Smooth muscle cell (in vitro differentiated cells): ENCODE measurements at regions not wholly inside any gene's neighbourhood (a gene's known extent, or its start where the extent isn't known, plus 50 kb on each side); places are given as distances from the start of the nearest gene placed in this dataset.

Experiments used
- DNase-seq: peaks from one replicate; lab custom pipeline; 2025; ENCODE audit not compliant: unreplicated experiment; lab: John Stamatoyannopoulos, UW
- H2AFZ ChIP-seq: fragments of 200-600 bp; sonication (generic); 2 replicates; pipeline ENCODE4 v1.6.0; 2016; ENCODE audit warnings: antibody characterized with exemption, low read depth, mild to moderate bottlenecking
- H3F3A ChIP-seq: fragments of 200-600 bp; sonication (generic); 2 replicates; pipeline ENCODE4 v1.6.0; 2017; ENCODE audit warnings: antibody characterized with exemption, low read depth
- H3K27ac ChIP-seq: fragments of 200-600 bp; sonication (generic); 2 replicates; pipeline ENCODE4 v1.5.1; 2016; ENCODE audit warnings: low read depth, mild to moderate bottlenecking
- H3K27me3 ChIP-seq: fragments of 200-600 bp; sonication (generic); 2 replicates; pipeline ENCODE4 v1.6.1; 2016; ENCODE audit warnings: low read depth, mild to moderate bottlenecking
- H3K36me3 ChIP-seq: fragments of 200-600 bp; sonication (generic); 2 replicates; pipeline ENCODE4 v1.5.1; 2016; ENCODE audit warnings: low read depth
- H3K4me1 ChIP-seq: fragments of 200-600 bp; sonication (generic); 2 replicates; pipeline ENCODE4 v1.5.1; 2016; ENCODE audit warnings: low read depth
- H3K4me2 ChIP-seq: fragments of 200-600 bp; sonication (generic); 2 replicates; pipeline ENCODE4 v1.6.0; 2016; ENCODE audit warnings: mild to moderate bottlenecking
- H3K4me3 ChIP-seq: fragments of 200-600 bp; sonication (generic); 2 replicates; pipeline ENCODE4 v1.5.1; 2016; ENCODE audit warnings: mild to moderate bottlenecking
- H3K79me2 ChIP-seq: fragments of 200-600 bp; sonication (generic); 2 replicates; pipeline ENCODE4 v1.6.0; 2016; ENCODE audit warnings: low read depth, mild to moderate bottlenecking
- H3K9ac ChIP-seq: fragments of 200-600 bp; sonication (generic); 2 replicates; pipeline ENCODE4 v1.6.0; 2016; ENCODE audit warnings: low read depth
- H3K9me3 ChIP-seq: fragments of 200-600 bp; sonication (generic); replicated peaks from 2 replicates; pipeline ENCODE4 v1.5.1; 2016; ENCODE audit warnings: low read depth
- H4K20me1 ChIP-seq: fragments of 200-600 bp; sonication (generic); 2 replicates; pipeline ENCODE4 v1.6.0; 2016; ENCODE audit warnings: low read depth
- CTCF ChIP-seq: fragments of 200-600 bp; sonication (generic); IDR thresholded peaks from 2 replicates; pipeline ENCODE4 v1.5.1; 2017; ENCODE audit warnings: borderline replicate concordance, mild to moderate bottlenecking, antibody characterized with exemption; ENCODE audit not compliant: insufficient read depth, poor library complexity, severe bottlenecking
- WGBS: methylation state at CpG from one replicate; pipeline ENCODE4 v1.1.7; 2016; ENCODE audit warnings: low lambda C conversion rate; 5-methylcytosine and 5-hydroxymethylcytosine counted together

- Histone ChIP-seq H3K9me3 (no peaks in the 10 kb centered on the region), H3K9ac (no peak overlapping the region), H3K4me1 (no peaks in the 10 kb centered on the region), H3K27ac (no peak overlapping the region), H3K36me3 (no peaks in the 10 kb centered on the region), H3K4me2 (no peak overlapping the region), H3K79me2 (no peaks in the 10 kb centered on the region), H4K20me1 (no peaks in the 10 kb centered on the region), H3K4me3 (no peak overlapping the region), H3F3A (no peaks in the 10 kb centered on the region), H2AFZ (no peak overlapping the region), H3K27me3 (no peaks in the 10 kb centered on the region)
- DNase-seq, result no peak
- no peak for TF ChIP-seq CTCF
- 62% methylated on average over 9 of the region's 13 CpGs for WGBS
Measured at GRCh38 chr22:49152127-49152938, 675.3 kb downstream of the BRD1 start.

GRCh38 chr22:49151256-49152126 lies 676.2 kb downstream of the BRD1 start:
- WGBS, result 77% methylated on average over 24 of the region's 24 CpGs
- no peak for TF ChIP-seq CTCF

GRCh38 chr22:49150801-49151221 lies 676.9 kb downstream of the BRD1 start:
- TF ChIP-seq CTCF, result no peak
- H3K27me3 ChIP-seq, result no peaks in the 10 kb centered on the region
- H3K9ac ChIP-seq, result no peak overlapping the region
- 95% methylated on average over 18 of the region's 18 CpGs for WGBS
- H3K9me3 ChIP-seq, result no peaks in the 10 kb centered on the region
- no peak overlapping the region for H2AFZ ChIP-seq
- H3F3A ChIP-seq, result no peaks in the 10 kb centered on the region
- no peaks in the 10 kb centered on the region for H3K4me1 ChIP-seq
- no peak overlapping the region for H3K4me2 ChIP-seq
- H4K20me1 ChIP-seq, result no peaks in the 10 kb centered on the region
- no peaks in the 10 kb centered on the region for H3K36me3 ChIP-seq
- no peaks in the 10 kb centered on the region for H3K79me2 ChIP-seq
- no peak for DNase-seq
- no peak overlapping the region for H3K4me3 ChIP-seq
- H3K27ac ChIP-seq, result no peak overlapping the region

More at GRCh38 chr22:49151256-49152126, 676.2 kb downstream of the BRD1 start:
- no peaks in the 10 kb centered on the region for H3K36me3 ChIP-seq
- H2AFZ ChIP-seq, result no peak overlapping the region
- H3K9me3 ChIP-seq, result no peaks in the 10 kb centered on the region
- H3K79me2 ChIP-seq, result no peaks in the 10 kb centered on the region
- DNase-seq, result no peak
- H3K27ac ChIP-seq, result no peak overlapping the region
- H3K9ac ChIP-seq, result no peak overlapping the region
- H3K4me3 ChIP-seq, result no peak overlapping the region
- no peaks in the 10 kb centered on the region for H3K27me3 ChIP-seq
- H3K4me2 ChIP-seq, result no peak overlapping the region
- no peaks in the 10 kb centered on the region for H3F3A ChIP-seq
- H3K4me1 ChIP-seq, result no peaks in the 10 kb centered on the region
- H4K20me1 ChIP-seq, result no peaks in the 10 kb centered on the region
